Hepatocyte (in vitro differentiated cells): ENCODE measurements at regions not wholly inside any gene's neighbourhood (a gene's known extent, or its start where the extent isn't known, plus 50 kb on each side); places are given as distances from the start of the nearest gene placed in this dataset.

ENCODE experiments used
- CTCF ChIP-seq: fragments of 200-600 bp; sonication (generic); IDR thresholded peaks from 2 replicates; pipeline ENCODE4 v1.5.1; 2016; ENCODE audit warnings: antibody characterized with exemption, mild to moderate bottlenecking; ENCODE audit not compliant: poor library complexity
- EZH2 ChIP-seq: fragments of 200-600 bp; sonication (generic); IDR thresholded peaks from 2 replicates; pipeline ENCODE4 v1.6.1; 2016; ENCODE audit warnings: antibody characterized with exemption, mild to moderate bottlenecking, borderline replicate concordance
- EZH2phosphoT487 ChIP-seq: fragments of 200-600 bp; sonication (generic); IDR thresholded peaks from one replicate; pipeline ENCODE4 v1.6.1; 2018; ENCODE audit warnings: antibody characterized with exemption, mild to moderate bottlenecking, low read depth, moderate library complexity; ENCODE audit not compliant: unreplicated experiment, severe bottlenecking

DNA sequence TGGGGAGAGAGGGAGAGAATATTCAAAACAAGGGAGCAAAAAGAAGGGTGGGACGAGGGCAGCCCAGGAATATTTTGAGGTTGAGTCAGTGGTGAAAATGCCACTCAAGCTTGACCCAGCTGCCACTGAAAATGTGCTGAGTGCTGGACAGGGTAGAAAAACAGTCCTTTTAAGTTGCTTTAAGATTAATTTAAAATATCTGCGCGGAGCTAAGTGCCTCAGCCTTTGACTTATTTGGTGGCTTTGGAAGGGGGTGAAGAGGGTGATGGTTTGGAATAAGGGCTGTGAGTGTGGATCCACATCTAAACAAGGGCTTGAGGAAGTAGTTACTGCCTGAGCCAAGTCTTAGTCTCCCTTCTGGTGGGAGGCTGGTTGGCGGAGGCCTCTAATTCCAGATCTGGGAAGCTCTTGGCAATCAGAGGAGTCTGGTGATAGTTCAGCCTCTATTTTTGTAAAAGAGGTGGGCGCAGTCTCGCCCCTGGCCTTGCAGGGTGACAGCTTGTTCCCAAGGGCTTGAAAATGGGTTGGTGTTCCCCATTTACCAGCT lies 280.8 kb upstream of the ROPN1 start:
- TF ChIP-seq CTCF (no peak), EZH2phosphoT487 (no peak), EZH2 (no peak)
